Parathyroid adenoma (tissue), 2 donors: ENCODE measurements at regions not wholly inside any gene's neighbourhood (a gene's known extent, or its start where the extent isn't known, plus 50 kb on each side); places are given as distances from the start of the nearest gene placed in this dataset.

Experiments
- H2AFZ ChIP-seq: fragments of 300-600 bp; sonication (generic); one replicate; pipeline ENCODE4 v1.7.0; 2017; ENCODE audit warnings: antibody characterized with exemption, mild to moderate bottlenecking
- H3K27ac ChIP-seq: fragments of 300-600 bp; sonication (generic); one replicate; pipeline ENCODE4 v1.7.0; 2017
- H3K27me3 ChIP-seq: fragments of 300-600 bp; sonication (generic); one replicate; pipeline ENCODE4 v1.7.0; 2017; ENCODE audit warnings: low read length; ENCODE audit not compliant: control insufficient read depth, insufficient read depth
- H3K36me3 ChIP-seq: fragments of 300-600 bp; sonication (generic); one replicate; pipeline ENCODE4 v1.7.0; 2017; ENCODE audit warnings: low read length; ENCODE audit not compliant: control insufficient read depth, insufficient read depth
- H3K4me1 ChIP-seq: fragments of 300-600 bp; sonication (generic); one replicate; pipeline ENCODE4 v1.7.0; 2017; ENCODE audit warnings: control low read depth
- H3K4me2 ChIP-seq: fragments of 300-600 bp; sonication (generic); one replicate; pipeline ENCODE4 v1.7.0; 2017; ENCODE audit warnings: low read length
- H3K4me3 ChIP-seq: fragments of 300-600 bp; sonication (generic); one replicate; pipeline ENCODE4 v1.7.0; 2017; ENCODE audit warnings: low read depth, low read length
- H3K79me2 ChIP-seq: fragments of 300-600 bp; sonication (generic); one replicate; pipeline ENCODE4 v1.7.0; 2017; ENCODE audit warnings: control low read depth
- H3K9ac ChIP-seq: fragments of 300-600 bp; sonication (generic); one replicate; pipeline ENCODE4 v1.7.0; 2017; ENCODE audit warnings: mild to moderate bottlenecking
- H3K9me3 ChIP-seq: fragments of 300-600 bp; sonication (generic); one replicate; pipeline ENCODE4 v1.7.0; 2017; ENCODE audit warnings: low read length; ENCODE audit not compliant: control insufficient read depth
- TF ChIP-seq, protein P1 (sequence below): fragments of 300-600 bp; sonication (generic); IDR thresholded peaks from one replicate; pipeline ENCODE4 v1.7.0; 2017; ENCODE audit warnings: antibody characterized with exemption, mild to moderate bottlenecking
- donor health status: primary hyperparathyroidism.

DNA sequence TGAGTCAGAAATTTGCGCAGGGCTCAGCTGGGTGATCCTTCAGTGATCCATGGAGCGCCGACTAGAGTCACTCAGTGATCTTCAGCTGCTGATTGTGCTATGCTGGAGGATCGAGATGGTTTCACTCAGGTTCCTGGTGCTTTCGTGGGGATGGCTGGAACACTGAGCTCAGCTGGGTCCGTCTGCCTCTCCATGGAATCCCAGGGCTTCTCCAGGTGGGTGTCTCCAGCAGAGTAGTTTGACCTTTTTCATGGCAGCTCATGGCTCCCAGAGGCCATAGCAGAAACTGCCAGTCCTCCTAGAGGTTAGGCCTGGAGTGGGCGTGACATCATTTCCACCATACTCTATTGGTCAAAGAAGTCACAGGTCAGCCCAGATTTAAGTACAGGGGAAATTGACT is 88.8 kb upstream of the SIRPA start:
- no peaks in the 10 kb centered on the region for H3K9me3 ChIP-seq
- H3K4me3 ChIP-seq: no peak overlapping the region

DNA sequence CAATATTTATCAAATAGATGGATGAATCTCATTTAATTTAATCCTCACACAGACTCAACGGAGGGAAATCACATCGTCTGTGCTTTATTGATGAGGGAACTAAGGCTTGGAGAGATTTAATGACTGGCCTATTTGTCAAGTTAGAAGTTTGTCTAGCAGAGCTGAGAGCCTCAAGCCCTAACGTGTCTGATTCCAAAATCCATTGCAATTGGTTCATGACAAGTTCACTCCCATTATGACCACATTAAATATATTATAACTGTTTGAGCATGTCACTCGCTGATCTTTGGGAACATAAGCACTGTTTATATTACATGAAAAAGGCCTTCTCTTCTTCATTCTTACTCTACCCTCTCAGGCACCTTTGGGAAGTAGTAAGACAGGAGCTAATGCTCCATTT is 89.4 kb upstream of the SIRPA start:
- H3K27ac ChIP-seq: no peak overlapping the region
- TF ChIP-seq, protein P1, sequence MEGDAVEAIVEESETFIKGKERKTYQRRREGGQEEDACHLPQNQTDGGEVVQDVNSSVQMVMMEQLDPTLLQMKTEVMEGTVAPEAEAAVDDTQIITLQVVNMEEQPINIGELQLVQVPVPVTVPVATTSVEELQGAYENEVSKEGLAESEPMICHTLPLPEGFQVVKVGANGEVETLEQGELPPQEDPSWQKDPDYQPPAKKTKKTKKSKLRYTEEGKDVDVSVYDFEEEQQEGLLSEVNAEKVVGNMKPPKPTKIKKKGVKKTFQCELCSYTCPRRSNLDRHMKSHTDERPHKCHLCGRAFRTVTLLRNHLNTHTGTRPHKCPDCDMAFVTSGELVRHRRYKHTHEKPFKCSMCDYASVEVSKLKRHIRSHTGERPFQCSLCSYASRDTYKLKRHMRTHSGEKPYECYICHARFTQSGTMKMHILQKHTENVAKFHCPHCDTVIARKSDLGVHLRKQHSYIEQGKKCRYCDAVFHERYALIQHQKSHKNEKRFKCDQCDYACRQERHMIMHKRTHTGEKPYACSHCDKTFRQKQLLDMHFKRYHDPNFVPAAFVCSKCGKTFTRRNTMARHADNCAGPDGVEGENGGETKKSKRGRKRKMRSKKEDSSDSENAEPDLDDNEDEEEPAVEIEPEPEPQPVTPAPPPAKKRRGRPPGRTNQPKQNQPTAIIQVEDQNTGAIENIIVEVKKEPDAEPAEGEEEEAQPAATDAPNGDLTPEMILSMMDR: no peak
- no peaks in the 10 kb centered on the region for H3K9me3 ChIP-seq
- no peaks in the 10 kb centered on the region for H3K27me3 ChIP-seq
- no peaks in the 10 kb centered on the region for H3K4me1 ChIP-seq
- no peaks in the 10 kb centered on the region for H3K36me3 ChIP-seq
- H2AFZ ChIP-seq: no peak overlapping the region
- no peak overlapping the region for H3K4me2 ChIP-seq
- H3K4me3 ChIP-seq: no peak overlapping the region
- no peak overlapping the region for H3K9ac ChIP-seq
- H3K79me2 ChIP-seq: no peaks in the 10 kb centered on the region

More for the DNA sequence above, 88.8 kb upstream of the SIRPA start:
- Histone ChIP-seq H3K36me3 (no peaks in the 10 kb centered on the region), H3K4me2 (no peak overlapping the region), H3K4me1 (no peaks in the 10 kb centered on the region), H3K27me3 (no peaks in the 10 kb centered on the region), H2AFZ (no peak overlapping the region), H3K79me2 (no peaks in the 10 kb centered on the region), H3K9ac (no peak overlapping the region), H3K27ac (no peak overlapping the region)
- TF ChIP-seq, protein P1: no peak

DNA sequence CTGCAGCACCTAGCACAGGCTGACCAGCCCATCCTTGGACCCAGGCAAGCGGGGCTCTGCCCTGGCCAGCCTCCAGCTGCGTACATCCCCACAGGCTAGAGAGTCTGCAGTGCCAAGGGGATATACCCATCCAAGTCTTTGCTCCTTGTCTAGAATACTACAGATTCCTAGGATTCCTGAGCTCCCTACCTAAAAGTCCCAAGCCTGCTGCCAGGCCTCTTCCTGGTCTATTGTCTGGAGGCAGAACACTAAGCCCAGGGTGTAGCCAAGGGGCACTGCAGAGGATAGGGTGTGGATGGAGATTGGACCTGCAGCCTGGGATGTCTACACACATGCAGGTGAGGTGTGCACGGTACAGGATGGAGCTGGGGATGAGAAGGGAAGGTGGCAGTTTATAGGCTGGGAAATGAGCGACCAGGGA is 90.0 kb upstream of the SIRPA start:
- TF ChIP-seq, protein P1: no peak
- Histone ChIP-seq H3K27ac (no peak overlapping the region), H2AFZ (no peak overlapping the region), H3K9ac (no peak overlapping the region), H3K4me3 (no peak overlapping the region), H3K4me1 (no peaks in the 10 kb centered on the region), H3K4me2 (no peak overlapping the region), H3K9me3 (no peaks in the 10 kb centered on the region), H3K27me3 (no peaks in the 10 kb centered on the region), H3K36me3 (no peaks in the 10 kb centered on the region), H3K79me2 (no peaks in the 10 kb centered on the region)

DNA sequence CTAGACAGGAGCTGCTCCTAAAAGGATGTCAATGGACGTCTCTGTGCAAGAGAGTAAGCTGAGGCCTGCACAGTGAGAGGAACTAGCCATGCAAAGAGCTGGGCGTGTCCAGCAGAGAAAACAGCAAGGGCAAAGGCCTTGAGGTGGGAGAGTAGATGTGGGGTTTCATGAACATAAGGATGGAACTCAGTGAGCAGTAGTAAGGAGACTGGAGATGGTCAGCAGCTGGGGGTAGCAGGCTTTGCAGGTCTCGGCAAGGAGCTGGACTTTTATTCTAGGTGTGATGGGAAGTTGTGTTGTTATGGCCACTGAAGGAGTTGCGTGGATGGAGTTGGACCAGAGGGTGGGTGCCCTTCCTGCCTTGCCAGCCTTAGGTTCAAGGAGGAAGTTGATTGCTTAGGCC is 90.7 kb upstream of the SIRPA start:
- no peaks in the 10 kb centered on the region for H3K27me3 ChIP-seq
- H3K36me3 ChIP-seq: no peaks in the 10 kb centered on the region
- no peaks in the 10 kb centered on the region for H3K79me2 ChIP-seq
- no peaks in the 10 kb centered on the region for H3K9me3 ChIP-seq
- no peak overlapping the region for H3K27ac ChIP-seq
- no peak overlapping the region for H2AFZ ChIP-seq
- no peak overlapping the region for H3K4me3 ChIP-seq
- no peaks in the 10 kb centered on the region for H3K4me1 ChIP-seq
- TF ChIP-seq, protein P1: no peak
- no peak overlapping the region for H3K9ac ChIP-seq
- no peak overlapping the region for H3K4me2 ChIP-seq

DNA sequence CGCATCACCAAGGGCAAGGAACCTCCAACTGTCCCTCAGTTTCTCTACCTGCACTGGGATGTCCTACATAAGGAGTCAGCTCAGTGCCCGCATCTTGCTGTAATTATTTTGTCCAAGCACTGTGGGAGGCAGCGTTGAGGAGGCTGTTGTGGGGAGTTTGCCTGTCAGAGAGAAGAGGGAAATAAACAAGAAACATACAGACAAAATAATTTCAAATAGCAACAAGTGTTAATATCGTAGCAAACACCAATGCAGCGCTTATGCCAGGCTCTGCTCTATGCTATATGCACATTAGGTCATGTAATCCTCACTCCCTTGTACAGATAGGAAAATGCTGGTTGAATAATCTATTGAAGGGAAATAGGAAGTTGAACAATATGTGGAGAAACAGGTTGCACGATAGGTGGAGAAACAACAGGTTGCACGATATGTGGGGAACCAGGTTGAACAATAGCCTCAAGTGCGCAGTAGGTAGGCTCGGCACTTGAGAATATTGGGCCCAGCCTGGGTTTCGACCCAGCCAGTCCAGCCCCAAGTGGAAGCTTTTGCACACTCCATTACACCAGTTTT is 91.2 kb upstream of the SIRPA start:
- Histone ChIP-seq H3K4me2 (peak overlapping the region; percentile 62), H3K27me3 (no peaks in the 10 kb centered on the region), H3K4me1 (no peaks in the 10 kb centered on the region), H3K27ac (no peak overlapping the region), H3K36me3 (no peaks in the 10 kb centered on the region), H3K4me3 (peak overlapping the region; percentile 31), H3K79me2 (no peaks in the 10 kb centered on the region), H2AFZ (peak overlapping the region; percentile 67), H3K9me3 (no peaks in the 10 kb centered on the region), H3K9ac (no peak overlapping the region)
- TF ChIP-seq, protein P1: no peak
